ENCODE measurements at regions not wholly inside any gene's neighbourhood (a gene's known extent, or its start where the extent isn't known, plus 50 kb on each side); places are given as distances from the start of the nearest gene placed in this dataset.
A peak's percentile ranks its signal among the peaks of the same experiment; 100 is the strongest.

GRCh38 chrX:65035446-65035770 is 59.2 kb upstream of the ZC4H2 start:
- Histone ChIP-seq H3K9me3 (ENCODE audit: control insufficient read depth, insufficient read depth, low read length) (no peaks in the 10 kb centered on the region), H3K4me1 (ENCODE audit: control insufficient read depth, insufficient read depth, low read length) (no peaks in the 10 kb centered on the region), H3K36me3 (ENCODE audit: control insufficient read depth, insufficient read depth, low read length) (no peaks in the 10 kb centered on the region), H3K27ac (ENCODE audit: low read depth, low read length) (peak overlapping the region; percentile 78), H3K4me3 (ENCODE audit: low read depth, low read length) (peak overlapping the region; percentile 54), H3K27me3 (ENCODE audit: control insufficient read depth, insufficient read depth, low read length) (no peaks in the 10 kb centered on the region)
- DNase-seq (ENCODE audit: low read depth in 4 of 6, low spot score in 6 of 6): peak in 3 of 6 donors; percentile 5 to 44 (median 12)
- 19% methylated on average over 13 of the region's 15 CpGs for WGBS (ENCODE audit: insufficient coverage)

DNA sequence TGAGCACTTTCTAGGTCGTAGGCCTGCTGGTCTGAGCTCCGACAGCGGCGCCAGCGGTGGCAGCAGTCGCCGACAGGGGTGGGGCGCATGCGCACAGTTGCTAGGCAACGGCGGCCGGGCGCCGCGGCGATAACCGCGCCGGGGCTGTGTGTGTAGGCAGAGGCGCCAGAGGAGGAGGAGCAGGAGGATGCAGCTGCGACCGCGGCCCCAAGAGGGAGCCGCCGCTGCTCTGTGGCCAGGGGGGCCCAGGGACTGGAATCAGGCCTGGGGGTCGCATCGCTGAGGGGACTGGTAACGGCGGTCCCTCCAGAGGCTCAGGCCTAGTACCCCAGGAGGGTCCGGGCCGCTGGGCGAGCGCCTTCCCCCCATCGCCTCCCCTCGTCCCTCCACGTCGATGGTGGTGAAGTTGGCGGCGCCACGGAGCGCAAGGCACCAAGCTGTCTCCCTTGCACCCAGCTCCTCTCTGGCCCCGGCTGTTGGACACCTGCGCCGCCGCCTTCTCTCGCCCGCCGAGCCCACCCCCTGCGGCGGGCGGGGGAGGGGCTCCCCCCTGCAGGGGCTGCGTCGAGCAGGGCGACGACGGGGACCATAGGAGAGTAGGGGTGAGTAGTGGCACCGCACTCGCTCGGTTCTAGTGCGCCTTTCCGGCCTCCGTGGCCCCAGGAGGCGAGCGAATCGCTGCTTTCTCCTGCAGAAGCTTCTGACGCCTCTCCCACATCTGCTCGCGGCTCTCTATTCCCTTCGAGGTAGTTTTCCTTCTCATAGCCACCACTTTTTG is 58.6 kb upstream of the ZC4H2 start, which contains the start of gene ZC3H12B:
TSS of gene ZC3H12B (plus strand) at position 159 of the 778 bp plus-strand sequence.
- H3K27ac ChIP-seq (ENCODE audit: low read depth, low read length): peak within 1 kb of the TSS; percentile 79
- no peaks in the 10 kb centered on the region for H3K4me1 ChIP-seq (ENCODE audit: control insufficient read depth, insufficient read depth, low read length)
- WGBS (ENCODE audit: insufficient coverage): 19% methylated on average over 67 of the region's 69 CpGs
- H3K4me3 ChIP-seq (ENCODE audit: low read depth, low read length): peak within 1 kb of the TSS; percentile 54
- H3K27me3 ChIP-seq (ENCODE audit: control insufficient read depth, insufficient read depth, low read length): no peaks in the 10 kb centered on the region
- DNase-seq (ENCODE audit: low read depth in 4 of 6, low spot score in 6 of 6): peak; percentile 21 to 91 (median 54)
- no peaks in the 10 kb centered on the region for H3K36me3 ChIP-seq (ENCODE audit: control insufficient read depth, insufficient read depth, low read length)
- H3K9me3 ChIP-seq (ENCODE audit: control insufficient read depth, insufficient read depth, low read length): no peaks in the 10 kb centered on the region

- peak overlapping the region; percentile 64 for H3K27ac ChIP-seq (ENCODE audit: low read depth, low read length)
- H3K4me3 ChIP-seq (ENCODE audit: low read depth, low read length): peak overlapping the region; percentile 54
- no peaks in the 10 kb centered on the region for H3K27me3 ChIP-seq (ENCODE audit: control insufficient read depth, insufficient read depth, low read length)
- H3K4me1 ChIP-seq (ENCODE audit: control insufficient read depth, insufficient read depth, low read length): no peaks in the 10 kb centered on the region
- no peaks in the 10 kb centered on the region for H3K36me3 ChIP-seq (ENCODE audit: control insufficient read depth, insufficient read depth, low read length)
- WGBS (ENCODE audit: insufficient coverage): no CpG with 5 or more reads among the region's 11 CpGs
- DNase-seq (ENCODE audit: low read depth in 4 of 6, low spot score in 6 of 6): no peak
- H3K9me3 ChIP-seq (ENCODE audit: control insufficient read depth, insufficient read depth, low read length): no peaks in the 10 kb centered on the region
Measured at GRCh38 chrX:65034292-65034667, 58.0 kb upstream of the ZC4H2 start.
